ENCODE measurements at regions not wholly inside any gene's neighbourhood (a gene's known extent, or its start where the extent isn't known, plus 50 kb on each side); places are given as distances from the start of the nearest gene placed in this dataset.
"Not testable (repeated sequence)": the region's sequence is repeated elsewhere in the genome, so short reads cannot be mapped to it uniquely, and the experiment has no call there.

GRCh38 chr14:54010981-54011380, 54.4 kb upstream of the BMP4 start:
- no peak overlapping the region for H2AFZ ChIP-seq (ENCODE audit: low read length)
- TF ChIP-seq, protein P1, sequence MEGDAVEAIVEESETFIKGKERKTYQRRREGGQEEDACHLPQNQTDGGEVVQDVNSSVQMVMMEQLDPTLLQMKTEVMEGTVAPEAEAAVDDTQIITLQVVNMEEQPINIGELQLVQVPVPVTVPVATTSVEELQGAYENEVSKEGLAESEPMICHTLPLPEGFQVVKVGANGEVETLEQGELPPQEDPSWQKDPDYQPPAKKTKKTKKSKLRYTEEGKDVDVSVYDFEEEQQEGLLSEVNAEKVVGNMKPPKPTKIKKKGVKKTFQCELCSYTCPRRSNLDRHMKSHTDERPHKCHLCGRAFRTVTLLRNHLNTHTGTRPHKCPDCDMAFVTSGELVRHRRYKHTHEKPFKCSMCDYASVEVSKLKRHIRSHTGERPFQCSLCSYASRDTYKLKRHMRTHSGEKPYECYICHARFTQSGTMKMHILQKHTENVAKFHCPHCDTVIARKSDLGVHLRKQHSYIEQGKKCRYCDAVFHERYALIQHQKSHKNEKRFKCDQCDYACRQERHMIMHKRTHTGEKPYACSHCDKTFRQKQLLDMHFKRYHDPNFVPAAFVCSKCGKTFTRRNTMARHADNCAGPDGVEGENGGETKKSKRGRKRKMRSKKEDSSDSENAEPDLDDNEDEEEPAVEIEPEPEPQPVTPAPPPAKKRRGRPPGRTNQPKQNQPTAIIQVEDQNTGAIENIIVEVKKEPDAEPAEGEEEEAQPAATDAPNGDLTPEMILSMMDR (IDR thresholded peaks at IDR 0.05; ENCODE audit: extremely low read depth, low read depth, low read length), result no peak
- no peak overlapping the region for H3K4me3 ChIP-seq (ENCODE audit: insufficient read depth, low read length)
- no peak overlapping the region for H3K4me2 ChIP-seq (ENCODE audit: insufficient read depth, low read length)
- H3K27me3 ChIP-seq (ENCODE audit: insufficient read depth, low read length), result peaks cover 12% of the 10 kb centered on the region
- no peaks in the 10 kb centered on the region for H4K20me1 ChIP-seq (ENCODE audit: insufficient read depth, low read length)
- no peaks in the 10 kb centered on the region for H3K9me3 ChIP-seq (ENCODE audit: low read depth, low read length)
- no peaks in the 10 kb centered on the region for H3K36me3 ChIP-seq (ENCODE audit: insufficient read depth, low read length)
- DNase-seq (ENCODE audit: insufficient read length, low spot score, missing footprints), result no peak
- H3K27ac ChIP-seq (ENCODE audit: low read depth, low read length), result no peak overlapping the region
- no peaks in the 10 kb centered on the region for H3K79me2 ChIP-seq (ENCODE audit: insufficient read depth, low read length)
- H3K4me1 ChIP-seq (ENCODE audit: insufficient read depth, low read length), result no peaks in the 10 kb centered on the region

DNA sequence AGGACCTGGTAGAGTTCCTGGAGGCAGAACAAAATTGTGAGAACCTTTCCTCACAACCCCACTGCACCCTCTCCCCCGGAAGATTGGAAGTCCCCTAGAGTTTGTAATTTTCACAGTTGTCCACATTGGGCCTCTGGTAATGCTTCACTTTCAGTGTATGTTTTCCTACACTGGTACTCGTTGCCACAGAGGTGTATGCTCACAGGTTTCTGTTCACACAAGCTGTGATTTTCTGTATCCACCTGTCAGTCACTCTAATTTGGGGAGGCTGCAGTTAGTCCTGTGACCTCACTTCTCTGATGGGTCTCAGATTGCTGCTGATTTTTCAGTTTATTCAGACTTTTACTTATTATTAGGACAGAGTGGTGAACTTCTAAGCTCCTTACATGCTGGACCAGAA, 66.4 kb upstream of the BMP4 start:
- no peak overlapping the region for H3K4me2 ChIP-seq (ENCODE audit: insufficient read depth, low read length)
- H3K27ac ChIP-seq (ENCODE audit: low read depth, low read length), result no peak overlapping the region
- no peaks in the 10 kb centered on the region for H3K9me3 ChIP-seq (ENCODE audit: low read depth, low read length)
- no peaks in the 10 kb centered on the region for H3K36me3 ChIP-seq (ENCODE audit: insufficient read depth, low read length)
- H3K4me3 ChIP-seq (ENCODE audit: insufficient read depth, low read length), result no peak overlapping the region
- H4K20me1 ChIP-seq (ENCODE audit: insufficient read depth, low read length), result no peaks in the 10 kb centered on the region
- no peak overlapping the region for H2AFZ ChIP-seq (ENCODE audit: low read length)
- TF ChIP-seq, protein P1 (IDR thresholded peaks at IDR 0.05; ENCODE audit: extremely low read depth, low read depth, low read length), result no peak
- H3K4me1 ChIP-seq (ENCODE audit: insufficient read depth, low read length), result no peaks in the 10 kb centered on the region
- no peaks in the 10 kb centered on the region for H3K79me2 ChIP-seq (ENCODE audit: insufficient read depth, low read length)
- H3K27me3 ChIP-seq (ENCODE audit: insufficient read depth, low read length), result no peaks in the 10 kb centered on the region
- no peak for DNase-seq (ENCODE audit: insufficient read length, low spot score, missing footprints)

GRCh38 chr14:54025661-54026060, 69.0 kb upstream of the BMP4 start:
- Histone ChIP-seq H3K27me3 (ENCODE audit: insufficient read depth, low read length) (no peaks in the 10 kb centered on the region), H4K20me1 (ENCODE audit: insufficient read depth, low read length) (no peaks in the 10 kb centered on the region), H3K9me3 (ENCODE audit: low read depth, low read length) (no peaks in the 10 kb centered on the region), H3K27ac (ENCODE audit: low read depth, low read length) (no peak overlapping the region), H3K79me2 (ENCODE audit: insufficient read depth, low read length) (no peaks in the 10 kb centered on the region), H3K36me3 (ENCODE audit: insufficient read depth, low read length) (no peaks in the 10 kb centered on the region), H3K4me2 (ENCODE audit: insufficient read depth, low read length) (no peak overlapping the region), H2AFZ (ENCODE audit: low read length) (no peak overlapping the region), H3K4me3 (ENCODE audit: insufficient read depth, low read length) (no peak overlapping the region), H3K4me1 (ENCODE audit: insufficient read depth, low read length) (no peaks in the 10 kb centered on the region)
- TF ChIP-seq, protein P1 (IDR thresholded peaks at IDR 0.05; ENCODE audit: extremely low read depth, low read depth, low read length), result peak; percentile 56
- DNase-seq (ENCODE audit: insufficient read length, low spot score, missing footprints), result no peak

- DNase-seq (ENCODE audit: insufficient read length, low spot score, missing footprints), result no peak
- Histone ChIP-seq H3K4me3 (ENCODE audit: insufficient read depth, low read length) (no peak overlapping the region), H2AFZ (ENCODE audit: low read length) (no peak overlapping the region), H3K9me3 (ENCODE audit: low read depth, low read length) (no peaks in the 10 kb centered on the region), H3K79me2 (ENCODE audit: insufficient read depth, low read length) (no peaks in the 10 kb centered on the region), H3K4me2 (ENCODE audit: insufficient read depth, low read length) (no peak overlapping the region), H3K27me3 (ENCODE audit: insufficient read depth, low read length) (no peaks in the 10 kb centered on the region), H4K20me1 (ENCODE audit: insufficient read depth, low read length) (no peaks in the 10 kb centered on the region), H3K4me1 (ENCODE audit: insufficient read depth, low read length) (no peaks in the 10 kb centered on the region), H3K36me3 (ENCODE audit: insufficient read depth, low read length) (no peaks in the 10 kb centered on the region), H3K27ac (ENCODE audit: low read depth, low read length) (no peak overlapping the region)
- TF ChIP-seq, protein P1 (IDR thresholded peaks at IDR 0.05; ENCODE audit: extremely low read depth, low read depth, low read length), result no peak
Observed at GRCh38 chr14:54026671-54027070, 70.0 kb upstream of the BMP4 start.

- H3K27ac ChIP-seq (ENCODE audit: low read depth, low read length); H3K27me3 ChIP-seq (ENCODE audit: insufficient read depth, low read length); H3K4me1 ChIP-seq (ENCODE audit: insufficient read depth, low read length); DNase-seq (ENCODE audit: insufficient read length, low spot score, missing footprints); H3K4me2 ChIP-seq (ENCODE audit: insufficient read depth, low read length); H3K79me2 ChIP-seq (ENCODE audit: insufficient read depth, low read length); H3K4me3 ChIP-seq (ENCODE audit: insufficient read depth, low read length); H3K9me3 ChIP-seq (ENCODE audit: low read depth, low read length); H2AFZ ChIP-seq (ENCODE audit: low read length); H3K36me3 ChIP-seq (ENCODE audit: insufficient read depth, low read length); H4K20me1 ChIP-seq (ENCODE audit: insufficient read depth, low read length): not testable (repeated sequence)
Observed at GRCh38 chr14:54030996-54031395, 74.4 kb upstream of the BMP4 start.

DNA sequence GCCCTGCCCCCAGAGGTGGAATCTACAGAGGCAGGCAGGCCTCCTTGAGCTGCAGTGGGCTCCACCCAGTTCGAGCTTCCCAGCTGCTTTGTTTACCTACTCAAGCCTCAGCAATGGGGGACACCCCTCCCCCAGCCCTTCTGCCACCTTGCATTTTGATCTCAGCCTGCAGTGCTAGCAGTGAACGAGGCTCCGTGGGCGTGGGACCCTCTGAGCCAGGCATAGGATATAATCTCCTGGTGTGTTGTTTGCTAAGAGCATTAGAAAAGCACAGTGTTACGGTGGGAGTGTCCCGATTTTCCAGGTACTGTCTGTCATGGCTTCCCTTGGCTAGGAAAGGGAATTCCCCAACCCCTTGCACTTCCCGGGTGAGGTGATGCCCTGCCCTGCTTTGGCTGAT, 76.7 kb upstream of the BMP4 start:
- not testable (repeated sequence) for DNase-seq (ENCODE audit: insufficient read length, low spot score, missing footprints); H3K4me2 ChIP-seq (ENCODE audit: insufficient read depth, low read length); H3K79me2 ChIP-seq (ENCODE audit: insufficient read depth, low read length); H3K9me3 ChIP-seq (ENCODE audit: low read depth, low read length); H2AFZ ChIP-seq (ENCODE audit: low read length); H3K4me3 ChIP-seq (ENCODE audit: insufficient read depth, low read length); H3K36me3 ChIP-seq (ENCODE audit: insufficient read depth, low read length); H3K27ac ChIP-seq (ENCODE audit: low read depth, low read length); H4K20me1 ChIP-seq (ENCODE audit: insufficient read depth, low read length); H3K4me1 ChIP-seq (ENCODE audit: insufficient read depth, low read length); H3K27me3 ChIP-seq (ENCODE audit: insufficient read depth, low read length)
